NB4 (cell line): ENCODE measurements at regions not wholly inside any gene's neighbourhood (a gene's known extent, or its start where the extent isn't known, plus 50 kb on each side); places are given as distances from the start of the nearest gene placed in this dataset.

Experiments
- MYC ChIP-seq: IDR thresholded peaks from 2 replicates; pipeline ENCODE4 v1.6.1; 2011; ENCODE audit warnings: low read depth, low read length
- POLR2A ChIP-seq: IDR thresholded peaks from 2 replicates; pipeline ENCODE4 v1.6.1; 2011; ENCODE audit warnings: mild to moderate bottlenecking; ENCODE audit not compliant: insufficient read length; ENCODE audit errors: extremely low read depth
- TF ChIP-seq, protein P1 (sequence below): IDR thresholded peaks from one replicate; pipeline ENCODE4 v1.5.1; 2012; ENCODE audit warnings: low read depth, low read length
- TF ChIP-seq, protein P2 (sequence below): IDR thresholded peaks from 2 replicates; pipeline ENCODE4 v1.6.1; 2011; ENCODE audit warnings: low read depth, low read length

DNA sequence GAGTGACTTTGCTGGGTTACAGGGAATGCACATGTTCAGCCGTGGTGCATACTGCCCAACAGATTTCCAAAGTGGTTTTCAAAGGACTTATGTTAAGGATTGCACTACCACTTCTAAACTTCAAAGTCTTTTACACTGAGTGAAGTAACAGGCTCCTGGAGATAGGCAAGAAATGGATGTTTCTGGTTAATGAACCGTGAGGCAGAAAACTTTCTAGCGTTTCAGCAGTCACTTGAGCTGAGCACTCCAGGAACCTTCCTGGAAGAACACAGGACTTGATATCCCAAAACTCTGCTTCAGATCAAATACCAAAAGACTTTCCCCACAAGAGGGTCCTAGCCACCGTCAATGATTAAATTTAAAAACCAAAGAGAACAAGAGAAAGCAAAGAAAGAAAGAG is 74.3 kb upstream of the ATP1A1 start:
- TF ChIP-seq POLR2A (no peak), MYC (no peak)
- TF ChIP-seq, protein P1, sequence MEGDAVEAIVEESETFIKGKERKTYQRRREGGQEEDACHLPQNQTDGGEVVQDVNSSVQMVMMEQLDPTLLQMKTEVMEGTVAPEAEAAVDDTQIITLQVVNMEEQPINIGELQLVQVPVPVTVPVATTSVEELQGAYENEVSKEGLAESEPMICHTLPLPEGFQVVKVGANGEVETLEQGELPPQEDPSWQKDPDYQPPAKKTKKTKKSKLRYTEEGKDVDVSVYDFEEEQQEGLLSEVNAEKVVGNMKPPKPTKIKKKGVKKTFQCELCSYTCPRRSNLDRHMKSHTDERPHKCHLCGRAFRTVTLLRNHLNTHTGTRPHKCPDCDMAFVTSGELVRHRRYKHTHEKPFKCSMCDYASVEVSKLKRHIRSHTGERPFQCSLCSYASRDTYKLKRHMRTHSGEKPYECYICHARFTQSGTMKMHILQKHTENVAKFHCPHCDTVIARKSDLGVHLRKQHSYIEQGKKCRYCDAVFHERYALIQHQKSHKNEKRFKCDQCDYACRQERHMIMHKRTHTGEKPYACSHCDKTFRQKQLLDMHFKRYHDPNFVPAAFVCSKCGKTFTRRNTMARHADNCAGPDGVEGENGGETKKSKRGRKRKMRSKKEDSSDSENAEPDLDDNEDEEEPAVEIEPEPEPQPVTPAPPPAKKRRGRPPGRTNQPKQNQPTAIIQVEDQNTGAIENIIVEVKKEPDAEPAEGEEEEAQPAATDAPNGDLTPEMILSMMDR, result no peak
- TF ChIP-seq, protein P2, sequence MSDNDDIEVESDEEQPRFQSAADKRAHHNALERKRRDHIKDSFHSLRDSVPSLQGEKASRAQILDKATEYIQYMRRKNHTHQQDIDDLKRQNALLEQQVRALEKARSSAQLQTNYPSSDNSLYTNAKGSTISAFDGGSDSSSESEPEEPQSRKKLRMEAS, result no peak
